OCI-LY1 (cell line): ENCODE measurements at regions not wholly inside any gene's neighbourhood (a gene's known extent, or its start where the extent isn't known, plus 50 kb on each side); places are given as distances from the start of the nearest gene placed in this dataset.

ENCODE experiments used
- H2AFZ ChIP-seq: fragments of 200-600 bp; sonication (generic), shearing (Covaris generic); 2 replicates; pipeline ENCODE4 v1.6.0; 2014; ENCODE audit warnings: antibody characterized with exemption, mild to moderate bottlenecking, low read length
- H3F3A ChIP-seq: fragments of 200-600 bp; sonication (generic), shearing (Covaris generic); 2 replicates; pipeline ENCODE4 v1.6.0; 2014; ENCODE audit warnings: mild to moderate bottlenecking, antibody characterized with exemption, low read length, moderate library complexity; ENCODE audit not compliant: insufficient read depth
- H3K27ac ChIP-seq: fragments of 200-600 bp; sonication (generic); 2 replicates; pipeline ENCODE4 v1.5.1; 2014; ENCODE audit warnings: low read length, mixed run types, mild to moderate bottlenecking, low read depth; ENCODE audit not compliant: poor library complexity, severe bottlenecking
- H3K27me3 ChIP-seq: fragments of 200-600 bp; sonication (generic); 2 replicates; pipeline ENCODE4 v1.6.0; 2014; ENCODE audit warnings: antibody characterized with exemption, mild to moderate bottlenecking, low read length, moderate library complexity; ENCODE audit not compliant: insufficient read depth
- H3K36me3 ChIP-seq: fragments of 200-600 bp; sonication (generic); 2 replicates; pipeline ENCODE4 v1.6.1; 2014; ENCODE audit warnings: mild to moderate bottlenecking, antibody characterized with exemption, low read length, moderate library complexity, mixed read lengths; ENCODE audit not compliant: insufficient read depth
- H3K4me1 ChIP-seq: fragments of 200-600 bp; sonication (generic); 2 replicates; pipeline ENCODE4 v1.5.1; 2014; ENCODE audit warnings: mild to moderate bottlenecking, low read length, moderate library complexity; ENCODE audit not compliant: insufficient read depth, severe bottlenecking
- H3K4me2 ChIP-seq: fragments of 200-600 bp; sonication (generic), shearing (Covaris generic); 2 replicates; pipeline ENCODE4 v1.6.1; 2014; ENCODE audit warnings: low read length
- H3K4me3 ChIP-seq: fragments of 200-600 bp; sonication (generic); 2 replicates; pipeline ENCODE4 v1.5.1; 2014; ENCODE audit warnings: low read length, low read depth, mild to moderate bottlenecking, mixed read lengths; ENCODE audit not compliant: poor library complexity, severe bottlenecking
- H3K79me2 ChIP-seq: fragments of 200-600 bp; shearing (Covaris generic); 2 replicates; pipeline ENCODE4 v1.6.1; 2016; ENCODE audit warnings: mixed run types, low read length, mixed read lengths; ENCODE audit not compliant: insufficient read depth
- H3K9ac ChIP-seq: fragments of 200-600 bp; sonication (generic), shearing (Covaris generic); 2 replicates; pipeline ENCODE4 v1.6.1; 2014; ENCODE audit warnings: mild to moderate bottlenecking, low read length, mixed read lengths
- H3K9me2 ChIP-seq: fragments of 200-600 bp; sonication (generic), shearing (Covaris generic); 2 replicates; pipeline ENCODE4 v1.6.1; 2014; ENCODE audit warnings: low read depth, mild to moderate bottlenecking, low read length, mixed read lengths
- H3K9me3 ChIP-seq: fragments of 200-600 bp; shearing (Covaris generic); 2 replicates; pipeline ENCODE4 v1.6.1; 2014; ENCODE audit warnings: low read length, mixed read lengths
- H4K20me1 ChIP-seq: fragments of 200-600 bp; sonication (generic), shearing (Covaris generic); 2 replicates; pipeline ENCODE4 v1.6.0; 2016; ENCODE audit warnings: mild to moderate bottlenecking, low read length; ENCODE audit not compliant: insufficient read depth
- EZH2 ChIP-seq: fragments of 200-600 bp; sonication (generic), shearing (Covaris generic); IDR thresholded peaks from 2 replicates; pipeline ENCODE4 v1.8.0; 2017; ENCODE audit warnings: borderline replicate concordance, mixed run types, mild to moderate bottlenecking, antibody characterized with exemption, low read length, moderate library complexity, mixed read lengths
- TF ChIP-seq, protein P1 (sequence below): fragments of 200-600 bp; sonication (generic), shearing (Covaris generic); IDR thresholded peaks from 2 replicates; pipeline ENCODE4 v1.5.1; 2017; ENCODE audit warnings: mild to moderate bottlenecking, antibody characterized with exemption, low read length, moderate library complexity, mixed read lengths

DNA sequence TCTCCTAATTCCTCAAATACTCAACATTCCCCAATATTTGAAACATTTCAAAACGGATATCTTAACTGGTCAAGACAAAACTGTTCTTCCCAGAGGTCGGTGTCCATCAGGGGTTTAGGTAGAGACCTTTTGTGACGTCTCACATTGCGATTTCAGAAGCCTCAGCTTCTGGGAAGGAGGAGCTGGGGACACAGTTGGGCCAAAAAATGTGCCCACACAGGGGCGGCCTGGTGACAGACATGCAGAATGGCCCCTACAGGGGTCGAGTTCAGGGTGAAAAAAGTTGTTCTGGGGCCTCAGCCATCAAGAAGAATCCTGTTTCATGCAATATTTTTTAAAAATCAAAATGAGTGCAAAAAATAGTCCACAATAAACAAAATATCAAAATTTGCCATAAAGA, 108.7 kb upstream of the PFKP start:
- TF ChIP-seq EZH2, result no peak
- TF ChIP-seq, protein P1, sequence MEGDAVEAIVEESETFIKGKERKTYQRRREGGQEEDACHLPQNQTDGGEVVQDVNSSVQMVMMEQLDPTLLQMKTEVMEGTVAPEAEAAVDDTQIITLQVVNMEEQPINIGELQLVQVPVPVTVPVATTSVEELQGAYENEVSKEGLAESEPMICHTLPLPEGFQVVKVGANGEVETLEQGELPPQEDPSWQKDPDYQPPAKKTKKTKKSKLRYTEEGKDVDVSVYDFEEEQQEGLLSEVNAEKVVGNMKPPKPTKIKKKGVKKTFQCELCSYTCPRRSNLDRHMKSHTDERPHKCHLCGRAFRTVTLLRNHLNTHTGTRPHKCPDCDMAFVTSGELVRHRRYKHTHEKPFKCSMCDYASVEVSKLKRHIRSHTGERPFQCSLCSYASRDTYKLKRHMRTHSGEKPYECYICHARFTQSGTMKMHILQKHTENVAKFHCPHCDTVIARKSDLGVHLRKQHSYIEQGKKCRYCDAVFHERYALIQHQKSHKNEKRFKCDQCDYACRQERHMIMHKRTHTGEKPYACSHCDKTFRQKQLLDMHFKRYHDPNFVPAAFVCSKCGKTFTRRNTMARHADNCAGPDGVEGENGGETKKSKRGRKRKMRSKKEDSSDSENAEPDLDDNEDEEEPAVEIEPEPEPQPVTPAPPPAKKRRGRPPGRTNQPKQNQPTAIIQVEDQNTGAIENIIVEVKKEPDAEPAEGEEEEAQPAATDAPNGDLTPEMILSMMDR, result no peak
- Histone ChIP-seq H3K27me3 (no peaks in the 10 kb centered on the region; the same call in 1 of the 2 replicates), H2AFZ (no peak overlapping the region), H4K20me1 (no peaks in the 10 kb centered on the region), H3K9ac (no peak overlapping the region), H3K27ac (no peak overlapping the region), H3K36me3 (no peaks in the 10 kb centered on the region), H3K9me3 (no peaks in the 10 kb centered on the region), H3K4me3 (no peak overlapping the region), H3K4me1 (no peaks in the 10 kb centered on the region), H3K4me2 (no peak overlapping the region), H3F3A (no peaks in the 10 kb centered on the region), H3K79me2 (no peaks in the 10 kb centered on the region), H3K9me2 (no peaks in the 10 kb centered on the region)

DNA sequence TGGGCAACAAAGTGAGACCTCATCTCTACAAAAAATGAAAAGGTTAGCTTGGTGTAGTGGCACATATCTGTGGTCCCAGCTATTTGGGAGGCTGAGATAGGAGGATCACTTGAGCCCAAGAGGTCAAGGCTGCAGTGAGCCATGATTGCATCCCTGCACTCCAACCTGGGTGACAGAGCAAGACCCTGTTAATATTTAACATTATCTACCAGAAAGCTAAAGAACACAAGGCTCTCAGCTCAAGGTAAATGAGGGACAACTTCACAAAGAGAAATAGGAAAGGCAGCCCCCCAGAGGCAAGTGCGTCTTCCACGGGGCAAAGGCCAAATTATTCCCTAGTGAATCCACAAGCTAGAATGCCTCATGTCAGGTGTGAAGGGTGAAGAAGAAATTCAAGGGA, 109.6 kb upstream of the PFKP start:
- Histone ChIP-seq H3K9ac (no peak overlapping the region), H3K36me3 (no peaks in the 10 kb centered on the region), H3F3A (no peaks in the 10 kb centered on the region), H3K9me2 (no peaks in the 10 kb centered on the region), H4K20me1 (no peaks in the 10 kb centered on the region), H3K9me3 (no peaks in the 10 kb centered on the region), H2AFZ (no peak overlapping the region), H3K27ac (no peak overlapping the region), H3K4me3 (no peak overlapping the region), H3K27me3 (no peaks in the 10 kb centered on the region; the same call in 1 of the 2 replicates), H3K4me2 (no peak overlapping the region), H3K79me2 (no peaks in the 10 kb centered on the region), H3K4me1 (no peaks in the 10 kb centered on the region)
- TF ChIP-seq EZH2, result no peak
- TF ChIP-seq, protein P1, result no peak

DNA sequence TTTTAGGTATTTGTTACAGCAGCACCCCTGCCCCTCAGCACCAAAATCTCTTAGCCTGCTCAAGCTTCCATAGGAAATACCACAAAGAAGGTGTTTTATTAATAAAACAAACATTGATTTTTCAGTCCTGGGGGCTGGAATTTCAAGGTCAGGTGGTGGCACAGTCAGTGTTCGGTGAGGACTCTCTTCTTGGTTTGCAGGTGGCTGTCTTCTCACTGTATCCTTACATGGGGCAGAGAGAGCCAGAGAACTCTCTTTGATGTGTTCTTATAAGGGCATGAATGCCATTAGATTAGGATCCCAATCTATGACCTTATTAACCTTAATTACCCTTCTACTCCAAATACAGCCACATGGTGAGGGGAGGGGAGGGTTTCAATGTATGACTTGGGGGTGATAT, 112.3 kb upstream of the PFKP start:
- Histone ChIP-seq H3K79me2 (no peaks in the 10 kb centered on the region), H3K27ac (no peak overlapping the region), H3F3A (no peaks in the 10 kb centered on the region), H2AFZ (no peak overlapping the region), H3K36me3 (no peaks in the 10 kb centered on the region), H3K9ac (no peak overlapping the region), H4K20me1 (no peaks in the 10 kb centered on the region), H3K9me3 (no peaks in the 10 kb centered on the region), H3K4me2 (no peak overlapping the region), H3K27me3 (no peaks in the 10 kb centered on the region; the same call in 1 of the 2 replicates), H3K4me3 (no peak overlapping the region), H3K9me2 (no peaks in the 10 kb centered on the region), H3K4me1 (no peaks in the 10 kb centered on the region)
- TF ChIP-seq EZH2, result no peak
- TF ChIP-seq, protein P1, result no peak
